Heart left ventricle (tissue), 13 donors: ENCODE measurements at regions not wholly inside any gene's neighbourhood (a gene's known extent, or its start where the extent isn't known, plus 50 kb on each side); places are given as distances from the start of the nearest gene placed in this dataset.

Source experiments
- POLR2A ChIP-seq, 2 donors: fragments of 450-650 bp; IDR thresholded peaks; one replicate each; pipeline ENCODE4 v1.6.1; 2017; ENCODE audit warnings: antibody characterized with exemption in 2 of 2, mild to moderate bottlenecking in 2 of 2, moderate library complexity in 2 of 2
- TF ChIP-seq, protein P1 (sequence below), 12 donors: fragments of 200-600 bp; sonication (generic) in 4 of 12; IDR thresholded peaks; one replicate each; pipeline versions ENCODE4 v1.5.0 to v1.8.0; 2018 to 2022; ENCODE audit warnings: antibody characterized with exemption in 12 of 12, mild to moderate bottlenecking in 5 of 12
- donor health status: ischemic (EF 13 %, LVEDD 7.1; RV severe dilation, severe dysfunction).
- donor health status: DM: no; HTN: yes; CAD: no.
- donor health status: DM: no; HTN: no; CAD: no.
- donor health status: ischemic (EF 25% LVEDD 6.9; RV normal size, moderate dysfunction).
- donor health status: ischemic (EF 25% LVEDD 5.7; RV mildly dilated, moderate dysfunction).
- donor health status: ischemic (EF 35%, LVEDD 5.7; RV mildly dilated, moderate dysfunction).
- donor health status: nonischemic (EF 11% LVEDD 7.7; RV severe dilation, severe dysfunction).
- donor health status: DM: yes; HTN: yes; CAD: no.
- donor health status: PGD.
- donor health status: ischemic (EF 29% LVEDD 5.4; RV normal size, mild dysfunction).
- donor health status: nonischemic (EF 23%, LVEDD 6.1; RV moderate dilation, normal function).

DNA sequence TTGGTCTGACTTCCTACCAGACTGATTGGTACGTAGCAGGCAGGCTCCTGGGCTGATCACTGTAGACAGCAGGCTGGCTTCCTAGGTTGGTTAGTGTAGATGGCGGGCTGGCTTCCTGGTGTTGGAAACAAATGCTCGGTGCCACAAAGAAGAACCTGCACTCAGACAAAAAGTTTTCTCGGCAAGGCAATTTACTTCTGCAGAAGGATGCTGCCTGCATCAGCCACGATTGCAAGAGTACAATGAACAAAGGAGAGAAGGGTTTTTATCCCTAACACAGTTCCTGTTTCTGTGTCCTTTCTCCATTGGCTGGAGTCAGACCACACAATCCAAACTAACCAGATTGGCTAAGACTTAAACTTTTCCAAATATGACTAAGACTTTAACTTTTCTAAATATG, 123.6 kb upstream of the PPP2R2D start:
- TF ChIP-seq, protein P1, sequence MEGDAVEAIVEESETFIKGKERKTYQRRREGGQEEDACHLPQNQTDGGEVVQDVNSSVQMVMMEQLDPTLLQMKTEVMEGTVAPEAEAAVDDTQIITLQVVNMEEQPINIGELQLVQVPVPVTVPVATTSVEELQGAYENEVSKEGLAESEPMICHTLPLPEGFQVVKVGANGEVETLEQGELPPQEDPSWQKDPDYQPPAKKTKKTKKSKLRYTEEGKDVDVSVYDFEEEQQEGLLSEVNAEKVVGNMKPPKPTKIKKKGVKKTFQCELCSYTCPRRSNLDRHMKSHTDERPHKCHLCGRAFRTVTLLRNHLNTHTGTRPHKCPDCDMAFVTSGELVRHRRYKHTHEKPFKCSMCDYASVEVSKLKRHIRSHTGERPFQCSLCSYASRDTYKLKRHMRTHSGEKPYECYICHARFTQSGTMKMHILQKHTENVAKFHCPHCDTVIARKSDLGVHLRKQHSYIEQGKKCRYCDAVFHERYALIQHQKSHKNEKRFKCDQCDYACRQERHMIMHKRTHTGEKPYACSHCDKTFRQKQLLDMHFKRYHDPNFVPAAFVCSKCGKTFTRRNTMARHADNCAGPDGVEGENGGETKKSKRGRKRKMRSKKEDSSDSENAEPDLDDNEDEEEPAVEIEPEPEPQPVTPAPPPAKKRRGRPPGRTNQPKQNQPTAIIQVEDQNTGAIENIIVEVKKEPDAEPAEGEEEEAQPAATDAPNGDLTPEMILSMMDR (IDR thresholded peaks at IDR 0.05), result no peak
- no peak for TF ChIP-seq POLR2A (IDR thresholded peaks at IDR 0.05)
